NCI-H510A (cell line): ENCODE measurements at regions not wholly inside any gene's neighbourhood (a gene's known extent, or its start where the extent isn't known, plus 50 kb on each side); places are given as distances from the start of the nearest gene placed in this dataset.

Experiments used
- DNase-seq: peaks from one replicate; lab custom pipeline; 2025; lab: John Stamatoyannopoulos, UW

DNA sequence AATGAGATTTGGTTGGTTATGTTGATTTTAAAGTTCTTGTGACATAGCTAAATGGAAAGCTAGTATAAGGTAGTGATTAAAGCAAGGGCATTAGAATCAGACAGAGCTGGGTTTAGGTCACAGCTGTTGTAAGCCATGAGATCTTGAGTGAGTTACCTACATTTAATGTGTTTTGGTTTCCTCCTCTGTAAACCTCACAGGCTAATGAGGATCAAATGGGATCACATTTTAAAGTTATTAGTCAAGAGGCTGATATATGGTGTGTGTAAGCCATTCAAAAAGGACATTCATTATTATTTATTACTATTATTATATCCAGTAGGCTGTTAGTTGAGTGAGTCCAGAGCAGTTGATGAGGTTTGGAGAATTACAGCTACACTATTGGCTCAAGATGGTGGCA, 416.2 kb downstream of the IRS1 start:
- DNase-seq = no peak

DNA sequence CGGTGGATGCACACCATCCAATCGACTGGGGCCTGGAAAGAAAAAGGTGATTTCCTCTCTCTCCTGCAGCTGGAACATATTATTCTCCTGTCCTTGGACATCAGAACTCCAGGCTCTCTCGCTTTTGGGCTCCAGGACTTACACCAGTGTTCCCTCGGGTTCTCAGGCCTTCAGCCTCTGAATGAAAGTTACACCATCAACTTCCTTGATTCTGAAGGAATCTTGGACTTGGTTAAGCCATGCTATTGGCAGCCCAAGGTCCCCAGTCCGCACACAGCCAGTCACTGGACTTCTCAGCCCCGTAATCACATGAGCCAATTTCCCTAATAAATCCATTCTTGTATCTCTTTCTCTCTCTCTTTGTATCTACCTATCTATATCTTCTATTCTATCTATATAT, 418.9 kb downstream of the IRS1 start:
- no peak for DNase-seq

DNA sequence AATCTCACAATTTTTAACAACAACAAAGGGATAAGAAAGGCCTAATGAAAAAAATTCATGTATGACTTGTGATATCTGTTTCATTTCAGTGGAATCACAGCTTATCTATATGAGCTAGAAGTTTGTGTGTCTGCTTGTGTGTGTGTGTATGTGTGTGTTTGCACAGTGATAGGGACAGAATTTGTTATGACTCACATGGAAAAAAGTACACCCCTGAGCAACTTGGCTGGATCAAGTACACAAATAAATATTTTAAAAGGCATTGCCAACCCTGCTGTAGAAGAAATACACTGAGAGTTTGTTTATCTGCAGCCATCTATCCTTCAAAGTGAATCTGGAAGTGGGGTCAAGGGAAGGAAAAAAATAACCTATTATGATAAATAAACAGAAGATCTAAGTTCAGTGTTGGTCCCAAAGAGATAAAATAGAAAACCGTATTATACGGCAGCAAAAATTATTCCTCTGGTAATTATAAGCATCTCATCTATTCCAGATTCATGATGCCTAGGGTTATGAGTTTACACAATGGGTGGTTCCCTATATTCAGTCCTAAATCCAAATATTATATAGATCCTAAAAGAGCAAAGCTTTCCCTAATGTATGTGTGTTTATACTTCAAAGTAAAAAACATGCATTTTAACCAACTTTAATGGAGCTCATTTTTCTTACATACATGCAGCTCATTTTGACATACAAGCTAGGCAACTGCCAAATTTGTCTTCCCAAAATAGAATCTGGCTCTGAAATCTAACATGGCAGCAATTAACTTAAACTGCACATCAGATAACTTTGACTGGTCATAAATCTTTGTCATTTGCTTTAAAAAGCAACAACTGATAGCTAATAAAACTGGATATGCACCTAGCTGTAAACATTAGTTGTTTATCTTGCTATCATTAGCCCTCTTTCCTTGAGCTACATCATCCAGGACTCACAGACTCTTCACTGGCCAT, 420.6 kb downstream of the IRS1 start:
- no peak for DNase-seq

DNA sequence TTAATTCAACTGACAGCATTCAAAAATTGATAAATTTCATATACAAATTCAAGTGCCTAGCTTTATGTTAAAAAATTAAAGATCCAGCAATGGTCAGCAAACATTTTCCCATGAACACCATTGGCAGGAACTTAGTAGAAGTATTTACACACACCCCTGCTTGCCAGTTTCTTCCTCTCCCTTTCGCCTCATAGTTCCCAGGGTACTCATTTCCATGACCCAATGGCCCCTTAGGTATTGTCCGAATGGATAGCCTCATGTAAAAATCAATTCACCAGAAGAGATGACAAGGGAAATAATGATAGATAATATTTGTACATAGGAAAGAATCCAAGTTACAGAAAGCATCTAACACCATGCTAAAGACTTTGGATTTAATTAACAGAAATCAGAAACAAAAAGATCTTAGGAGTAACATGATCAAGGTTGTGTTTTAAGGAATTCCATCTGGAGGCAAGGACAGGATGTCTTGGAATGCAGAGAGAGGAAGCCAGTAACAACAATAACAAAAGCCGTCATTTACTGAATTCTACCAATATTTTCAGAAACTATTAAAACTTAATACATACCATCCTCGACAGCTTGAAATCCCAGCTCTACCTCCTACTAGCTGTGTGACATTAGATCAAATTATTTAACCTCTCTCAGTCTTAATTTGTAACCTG, 423.0 kb downstream of the IRS1 start:
- no peak for DNase-seq

DNA sequence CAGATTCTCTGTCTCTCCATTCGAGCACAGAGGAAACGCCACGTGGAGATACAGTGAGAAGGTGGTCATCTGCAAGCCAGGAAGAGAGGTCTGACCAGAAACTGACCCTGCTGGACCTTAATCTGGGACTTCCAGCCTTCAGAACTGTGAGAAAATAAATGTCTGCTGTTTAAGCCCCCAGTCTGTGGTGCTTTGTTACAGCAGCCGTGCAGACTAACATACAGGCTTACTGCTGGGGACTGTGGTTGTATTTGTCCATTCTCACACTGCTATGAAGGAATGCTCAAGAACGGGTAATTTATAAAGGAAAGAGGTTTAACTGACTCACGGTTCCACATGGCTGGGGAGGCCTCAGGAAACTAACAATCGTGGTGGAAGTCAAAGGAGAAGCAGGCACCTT, 432.7 kb downstream of the IRS1 start:
- DNase-seq = no peak

DNA sequence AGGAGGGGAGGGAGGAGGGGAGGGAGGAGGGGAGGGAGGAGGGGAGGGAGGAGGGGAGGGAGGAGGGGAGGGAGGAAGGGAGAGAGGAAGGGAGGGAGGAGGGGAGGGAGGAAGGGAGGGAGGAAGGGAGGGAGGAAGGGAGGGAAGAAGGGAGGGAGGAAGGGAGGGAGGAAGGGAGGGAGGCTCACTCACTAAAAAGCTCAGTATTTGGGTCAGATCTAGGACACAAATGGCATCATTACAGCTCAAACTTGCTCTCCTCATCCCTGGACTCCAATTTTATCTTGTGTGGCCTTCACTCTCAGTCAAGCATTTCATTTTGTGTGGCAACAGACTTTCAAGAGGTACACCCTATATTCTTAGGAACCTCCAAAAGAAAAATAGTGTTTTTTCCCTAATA, 435.4 kb downstream of the IRS1 start:
- no peak for DNase-seq

DNA sequence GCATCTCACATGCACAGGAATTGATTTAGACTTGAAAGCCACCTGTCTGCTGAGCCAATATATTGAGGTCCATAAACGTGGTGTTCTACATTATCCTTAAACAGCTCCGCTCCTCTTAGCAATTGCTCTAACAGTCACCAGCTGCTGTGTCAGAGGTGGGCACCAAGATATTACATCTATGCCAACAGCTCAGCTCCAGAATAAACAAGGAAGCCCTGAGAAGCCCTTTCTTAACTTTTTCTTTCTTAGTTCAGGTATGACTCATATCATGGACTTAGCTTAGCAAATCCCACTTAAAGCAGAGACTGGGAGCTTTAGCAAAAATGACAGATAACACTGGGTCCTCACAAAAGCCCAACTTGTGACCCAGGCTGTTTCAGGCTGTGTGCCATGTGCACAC, 436.6 kb downstream of the IRS1 start:
- DNase-seq = no peak

DNA sequence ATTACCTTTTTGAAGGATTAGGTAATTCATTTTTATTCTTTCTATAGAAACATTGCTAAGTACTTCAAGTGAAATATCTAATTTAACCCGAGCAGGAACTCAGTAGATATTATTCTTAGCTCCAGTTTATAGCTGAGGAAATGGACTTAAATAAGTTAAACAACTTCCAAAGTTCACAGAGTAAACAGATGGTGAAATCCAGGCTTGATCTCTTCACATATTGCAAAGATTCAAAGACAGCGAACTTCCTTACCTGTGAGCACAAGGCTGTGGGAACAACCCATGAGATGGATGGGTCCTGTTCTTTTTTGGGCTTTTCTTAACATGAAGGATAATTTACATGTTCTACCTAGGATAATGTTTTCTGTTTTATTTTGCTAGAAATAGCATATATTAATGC, 439.0 kb downstream of the IRS1 start:
- DNase-seq = no peak

DNA sequence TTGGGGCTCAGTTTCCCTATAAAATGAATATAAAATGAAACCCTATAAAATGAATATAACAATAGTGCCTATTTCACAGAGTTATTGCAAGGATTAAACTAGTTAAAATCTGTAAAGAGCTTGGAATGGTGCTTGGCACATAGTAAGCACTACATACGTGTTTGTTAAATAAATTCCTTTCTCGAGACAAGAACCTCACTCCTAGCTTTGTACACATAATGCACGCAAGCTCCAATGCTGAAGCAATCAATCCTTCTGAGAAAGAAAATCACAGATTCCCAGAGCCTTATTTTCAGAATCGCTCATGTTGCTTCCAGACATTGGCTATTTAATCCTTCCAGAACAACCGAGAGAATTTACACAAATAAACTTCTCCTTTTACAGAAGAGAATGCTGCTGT, 440.9 kb downstream of the IRS1 start:
- no peak for DNase-seq

DNA sequence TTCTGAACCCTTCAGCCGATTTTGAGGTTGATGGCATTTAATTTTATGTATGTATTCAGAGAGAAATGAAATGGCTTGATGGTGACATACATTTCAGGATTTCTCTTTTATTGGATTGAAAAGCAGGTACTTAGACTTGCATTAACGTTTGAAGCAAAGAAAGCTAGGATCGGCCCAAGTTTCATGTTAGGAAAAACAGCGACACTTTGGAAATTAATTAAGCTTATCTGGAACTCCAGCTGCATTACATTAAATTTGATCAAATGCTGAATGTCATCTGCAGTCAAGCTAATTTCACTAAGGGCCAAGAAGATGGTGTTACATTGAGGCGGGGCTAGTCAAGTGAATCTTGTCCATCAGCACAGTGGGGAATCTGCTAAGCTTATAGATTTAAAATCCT, 441.8 kb downstream of the IRS1 start:
- no peak for DNase-seq

DNA sequence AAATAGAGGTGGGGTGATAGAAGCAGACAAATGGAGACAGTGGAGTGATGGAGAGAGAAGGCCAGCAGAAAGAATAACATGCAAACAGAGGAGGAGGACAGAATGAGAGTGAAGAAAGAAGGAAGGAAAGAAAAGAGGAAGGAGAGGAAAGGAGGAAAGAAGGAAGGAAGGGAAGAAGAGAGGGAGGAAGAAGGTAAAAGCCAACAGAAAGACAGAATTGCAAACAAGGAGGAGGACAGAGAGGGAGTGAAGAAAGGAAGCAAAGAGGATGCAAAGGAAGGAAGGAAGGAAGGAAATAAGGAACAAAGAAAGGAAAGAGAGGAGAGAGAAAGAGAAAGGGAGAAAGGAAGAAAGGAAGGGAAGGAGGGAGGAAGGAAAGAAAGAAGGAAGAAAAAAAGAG, 444.0 kb downstream of the IRS1 start:
- no peak for DNase-seq

DNA sequence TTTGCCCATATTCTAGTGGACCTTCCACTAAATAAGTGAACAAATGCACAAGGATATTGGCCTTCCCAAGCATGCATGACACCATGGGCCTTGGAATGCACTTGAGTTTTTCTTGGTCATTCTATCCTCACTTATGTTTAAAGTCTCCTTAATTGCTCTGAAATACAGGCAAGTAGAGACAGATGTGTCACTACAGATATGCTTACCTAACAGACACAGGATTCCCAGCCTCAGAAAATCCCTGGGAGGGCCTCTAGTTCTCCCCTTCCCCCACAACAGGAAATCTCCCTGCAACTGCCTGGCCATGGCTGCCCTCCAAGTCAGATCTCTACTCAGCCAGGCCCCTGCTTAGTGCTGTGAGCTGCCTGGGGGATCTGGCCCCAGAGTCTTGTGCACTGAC, 445.2 kb downstream of the IRS1 start:
- DNase-seq = no peak

DNA sequence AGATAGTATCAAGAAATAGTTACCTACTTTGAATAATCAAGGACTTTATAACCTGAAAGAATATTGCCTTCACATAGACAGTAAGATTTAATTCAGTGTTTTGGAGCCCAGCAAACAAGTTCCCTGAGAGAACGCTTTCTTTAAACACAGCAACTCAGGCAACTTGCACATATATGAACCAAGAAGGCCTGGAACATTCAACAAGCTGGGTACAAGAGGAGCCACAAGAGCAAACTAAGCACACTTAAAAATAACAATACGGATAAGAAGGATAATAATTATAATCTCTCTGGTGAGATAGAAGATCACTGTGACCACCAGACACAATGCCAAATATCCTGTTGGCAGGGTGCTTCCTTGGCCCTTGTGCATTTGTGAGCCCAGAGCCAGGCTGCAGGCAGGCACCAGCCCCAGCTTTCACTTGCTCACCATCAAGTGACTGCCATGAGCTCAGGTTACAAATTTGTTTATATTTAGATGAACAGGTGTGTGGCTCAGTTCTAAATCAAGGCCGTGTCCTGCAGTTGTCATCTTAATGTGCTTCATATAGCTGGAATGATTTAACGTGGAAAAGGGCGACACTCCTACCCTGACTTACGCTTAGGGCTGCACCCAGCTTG, 446.6 kb downstream of the IRS1 start:
- peak; percentile 45 for DNase-seq

DNA sequence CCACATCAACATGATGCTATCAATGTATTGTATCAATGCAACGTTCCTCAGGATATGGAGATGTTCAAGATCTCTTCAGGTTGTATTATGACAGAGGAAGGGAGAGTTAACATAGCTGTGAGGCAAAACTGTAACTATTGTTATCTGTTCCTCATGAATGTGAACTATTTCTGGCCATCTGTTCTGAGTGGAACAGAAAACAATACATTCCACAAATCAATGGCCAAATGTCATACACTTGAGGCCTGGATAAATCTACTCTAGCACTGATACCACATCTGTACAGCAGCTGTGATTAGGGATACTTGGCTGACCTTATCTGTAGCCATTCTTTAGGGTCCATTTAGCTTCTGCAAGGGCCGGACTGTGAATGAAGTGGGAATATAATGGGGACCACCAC, 447.9 kb downstream of the IRS1 start:
- no peak for DNase-seq

DNA sequence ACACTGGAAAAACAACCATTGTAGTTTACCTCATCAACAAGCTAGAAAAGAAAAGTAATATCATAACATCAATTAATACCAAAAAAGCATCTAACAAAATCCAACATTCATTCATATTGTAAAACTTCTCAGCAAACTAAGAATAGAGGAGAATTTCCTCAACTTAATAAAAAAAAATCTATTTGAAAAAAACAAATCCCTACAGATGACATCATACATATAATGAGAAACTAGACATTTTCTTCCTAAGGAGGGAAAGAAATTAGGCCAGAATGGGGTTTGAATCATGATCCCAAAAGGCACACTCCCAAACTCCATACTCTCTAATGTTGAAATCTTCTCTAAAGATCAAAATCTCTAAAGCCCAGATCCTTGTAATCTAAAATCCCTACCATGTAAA, 460.0 kb downstream of the IRS1 start:
- DNase-seq = no peak

DNA sequence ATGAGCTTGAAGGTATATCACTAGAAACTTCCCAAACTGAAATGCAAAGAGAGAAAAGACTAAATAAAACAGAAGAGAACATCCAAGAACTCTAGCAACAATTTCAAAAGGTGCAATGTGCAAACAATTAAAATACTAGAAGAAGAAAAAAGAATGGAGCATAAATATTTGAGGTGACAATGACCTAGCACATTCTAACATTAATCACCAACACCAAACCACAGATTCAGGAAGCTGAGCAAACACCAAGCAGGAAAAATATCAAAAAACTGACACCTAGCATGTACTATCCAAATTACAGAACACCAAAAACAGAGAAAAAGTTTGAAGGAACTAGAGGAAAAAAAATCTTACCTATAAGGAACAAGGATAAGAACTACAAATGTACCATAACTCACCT, 460.8 kb downstream of the IRS1 start:
- no peak for DNase-seq

DNA sequence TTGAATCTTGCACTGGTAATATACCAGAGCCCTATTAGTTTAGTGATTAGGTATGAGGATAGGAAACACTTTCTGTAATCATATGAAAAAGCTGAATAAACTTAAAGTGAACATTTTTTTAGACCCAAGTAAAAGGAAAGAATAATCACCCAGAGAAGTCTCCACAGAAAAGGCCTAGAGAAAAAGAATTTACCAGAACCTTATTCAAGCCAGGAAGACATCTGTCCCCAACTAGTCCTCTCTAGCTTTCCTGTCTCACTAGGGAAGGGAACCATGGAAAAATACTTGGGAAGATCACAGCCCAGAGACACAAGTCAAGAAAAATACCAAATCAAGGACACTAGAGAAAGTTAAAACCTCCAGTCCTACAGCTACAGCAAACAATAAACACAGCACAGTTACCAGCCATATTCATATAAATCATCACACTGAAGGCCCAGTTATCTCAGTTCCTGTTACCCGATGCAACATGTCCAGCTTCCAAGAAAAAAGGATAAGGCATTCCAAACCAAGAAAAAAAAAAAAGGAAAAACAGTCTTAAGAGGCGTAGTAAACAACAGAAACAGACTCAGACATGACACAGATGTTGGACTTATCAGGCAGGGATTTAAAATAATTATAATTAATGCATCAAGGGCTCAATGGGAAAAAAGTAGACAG, 461.5 kb downstream of the IRS1 start:
- no peak for DNase-seq

DNA sequence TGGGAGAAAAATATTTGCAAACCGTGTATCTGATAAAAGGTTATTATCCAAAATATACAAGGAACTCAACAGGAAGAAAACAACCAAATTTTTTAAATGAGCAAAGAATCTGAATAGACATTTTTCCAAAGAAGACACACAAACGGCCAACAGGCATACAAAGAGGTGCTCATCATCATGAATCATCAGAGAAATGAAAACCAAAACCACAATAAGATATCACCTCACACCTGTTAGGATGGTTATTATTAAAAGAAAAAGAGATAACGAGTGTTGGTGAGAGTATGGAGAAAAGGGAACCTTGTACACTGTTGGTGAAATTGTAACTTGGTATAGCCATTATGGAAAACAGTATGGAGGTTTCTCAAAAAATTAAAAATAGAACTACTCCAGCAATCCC, 463.3 kb downstream of the IRS1 start:
- DNase-seq = no peak

DNA sequence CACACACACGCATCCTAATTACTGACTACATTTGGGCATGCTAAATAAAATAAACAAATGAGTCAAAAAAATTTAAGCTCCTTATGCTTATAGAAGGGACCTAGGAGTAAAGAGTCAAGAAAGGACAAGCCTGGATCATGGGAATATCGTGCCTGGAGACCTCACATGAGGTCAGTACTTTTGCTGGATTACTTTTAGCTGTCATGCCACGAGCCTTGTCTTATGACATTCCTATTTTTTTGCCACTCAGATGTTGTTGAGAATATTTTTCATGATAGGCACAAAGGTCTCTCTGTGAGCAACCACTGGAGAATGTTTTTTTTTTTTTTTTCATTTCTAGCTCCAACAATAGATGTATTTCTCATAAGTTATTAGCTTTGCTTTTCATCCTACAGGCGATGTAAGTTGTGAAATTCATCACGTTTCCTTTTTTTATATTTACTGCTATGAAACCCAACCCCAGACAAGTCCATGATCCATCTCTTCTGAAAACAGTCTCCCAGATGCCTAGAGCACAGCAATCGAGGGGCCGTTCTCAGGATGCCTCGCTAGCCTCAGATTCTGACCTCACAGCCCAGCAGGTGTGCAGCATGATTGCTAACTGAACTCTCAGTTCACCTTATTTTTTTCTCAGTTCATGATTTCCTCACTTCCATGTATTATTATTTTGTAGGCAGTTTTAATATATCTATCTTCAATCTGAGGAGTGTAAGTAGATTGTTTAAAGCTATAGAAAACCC, 464.5 kb downstream of the IRS1 start:
- no peak for DNase-seq

DNA sequence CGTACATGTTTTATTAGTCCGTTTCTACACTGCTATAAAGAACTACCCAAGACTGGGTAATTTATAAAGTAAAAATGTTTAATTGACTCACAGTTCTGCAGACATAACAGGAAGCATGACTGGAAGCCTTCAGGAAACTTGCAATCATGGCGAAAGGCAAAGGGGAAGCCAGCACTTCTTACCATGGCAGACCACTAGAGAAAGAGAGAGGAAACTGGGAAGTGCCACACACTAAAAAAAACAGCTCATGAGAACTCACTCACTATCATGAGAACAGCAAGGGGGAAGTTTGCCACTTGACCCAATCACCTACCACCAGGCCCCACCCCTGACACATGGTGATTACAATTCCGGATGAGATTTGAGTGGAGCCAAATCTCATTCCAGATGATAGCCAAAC, 466.2 kb downstream of the IRS1 start:
- no peak for DNase-seq

DNA sequence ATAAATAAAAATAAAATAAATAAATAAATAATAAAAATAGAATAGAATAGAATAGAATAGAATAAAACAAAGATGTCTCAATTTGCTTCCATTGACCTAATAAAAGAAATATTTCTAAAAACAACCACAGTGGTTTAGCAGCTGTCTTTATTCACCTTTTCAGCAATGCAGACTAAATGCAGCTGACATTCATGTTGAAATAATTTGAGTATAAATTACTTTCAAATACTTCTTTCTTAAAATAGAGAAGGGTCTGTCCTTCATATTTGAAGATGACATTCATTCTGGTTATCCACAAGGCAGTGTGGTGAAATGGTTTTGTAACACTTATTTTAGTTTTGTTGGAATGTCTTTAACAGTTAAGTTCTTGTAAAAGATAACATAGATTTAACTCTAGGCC, 469.4 kb downstream of the IRS1 start:
- DNase-seq = no peak

DNA sequence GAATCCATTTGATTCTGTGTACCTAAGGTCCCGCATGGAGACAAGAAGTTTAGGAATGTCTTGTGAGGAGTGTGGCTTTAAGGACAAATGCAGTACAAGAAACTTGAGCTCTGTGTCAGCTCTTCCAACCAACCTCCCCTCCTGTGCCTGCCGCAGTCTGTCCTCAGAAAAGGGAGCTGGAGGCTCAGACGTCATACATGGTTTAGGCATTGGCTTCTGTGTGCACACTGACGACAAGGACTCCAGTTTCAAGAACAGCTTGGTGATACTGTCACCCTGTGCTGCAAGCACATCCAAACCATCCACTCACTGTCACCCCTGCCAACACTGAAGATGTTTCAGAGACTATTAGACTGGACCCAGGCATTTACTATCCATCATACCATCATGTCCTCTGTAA, 470.4 kb downstream of the IRS1 start:
- DNase-seq = no peak
